ENCODE measurements at regions not wholly inside any gene's neighbourhood (a gene's known extent, or its start where the extent isn't known, plus 50 kb on each side); places are given as distances from the start of the nearest gene placed in this dataset.

DNA sequence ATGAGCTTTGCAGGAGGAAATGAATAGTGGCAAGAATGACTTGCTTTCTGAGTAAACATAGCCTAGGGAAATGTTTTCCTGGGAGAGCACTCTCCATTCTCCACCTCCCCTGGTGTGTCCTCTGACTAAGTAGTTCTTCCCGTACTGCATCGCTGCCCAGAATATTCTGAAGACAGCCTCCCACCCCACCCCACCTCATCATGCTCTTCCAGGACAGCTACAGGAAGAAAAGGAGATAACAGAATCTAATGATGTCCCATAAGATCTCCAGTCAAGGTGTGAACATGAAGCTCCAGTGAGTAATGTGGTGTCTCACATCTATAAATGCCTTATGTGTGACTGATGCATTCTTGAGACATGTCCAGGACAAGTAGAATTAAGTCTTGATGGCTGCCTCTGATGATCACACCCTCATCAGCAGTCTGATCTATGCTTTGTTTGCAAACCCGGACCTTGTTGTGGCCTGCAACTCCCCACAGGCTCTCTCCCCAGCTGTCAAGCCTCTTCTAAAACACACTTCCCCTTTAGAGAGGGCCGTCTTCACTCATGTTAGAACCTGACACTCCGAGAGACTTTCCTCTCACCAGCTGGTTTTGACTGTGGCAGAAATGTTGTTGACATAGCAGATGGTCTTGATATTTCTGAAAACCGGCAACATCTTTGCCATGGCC, 183.0 kb downstream of the CYYR1 start:
- TF ChIP-seq EZH2phosphoT487 (IDR thresholded peaks at IDR 0.05; ENCODE audit: low read depth, severe bottlenecking, unreplicated experiment) = no peak
- no peak for TF ChIP-seq EZH2 (IDR thresholded peaks at IDR 0.05; ENCODE audit: borderline replicate concordance)
- TF ChIP-seq, protein P1, sequence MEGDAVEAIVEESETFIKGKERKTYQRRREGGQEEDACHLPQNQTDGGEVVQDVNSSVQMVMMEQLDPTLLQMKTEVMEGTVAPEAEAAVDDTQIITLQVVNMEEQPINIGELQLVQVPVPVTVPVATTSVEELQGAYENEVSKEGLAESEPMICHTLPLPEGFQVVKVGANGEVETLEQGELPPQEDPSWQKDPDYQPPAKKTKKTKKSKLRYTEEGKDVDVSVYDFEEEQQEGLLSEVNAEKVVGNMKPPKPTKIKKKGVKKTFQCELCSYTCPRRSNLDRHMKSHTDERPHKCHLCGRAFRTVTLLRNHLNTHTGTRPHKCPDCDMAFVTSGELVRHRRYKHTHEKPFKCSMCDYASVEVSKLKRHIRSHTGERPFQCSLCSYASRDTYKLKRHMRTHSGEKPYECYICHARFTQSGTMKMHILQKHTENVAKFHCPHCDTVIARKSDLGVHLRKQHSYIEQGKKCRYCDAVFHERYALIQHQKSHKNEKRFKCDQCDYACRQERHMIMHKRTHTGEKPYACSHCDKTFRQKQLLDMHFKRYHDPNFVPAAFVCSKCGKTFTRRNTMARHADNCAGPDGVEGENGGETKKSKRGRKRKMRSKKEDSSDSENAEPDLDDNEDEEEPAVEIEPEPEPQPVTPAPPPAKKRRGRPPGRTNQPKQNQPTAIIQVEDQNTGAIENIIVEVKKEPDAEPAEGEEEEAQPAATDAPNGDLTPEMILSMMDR (IDR thresholded peaks at IDR 0.05; ENCODE audit: poor library complexity) = no peak
- WGBS (ENCODE audit: low lambda C conversion rate, missing lambda C conversion rate) = 58% methylated on average over 6 of the region's 6 CpGs
- Histone ChIP-seq H3K27me3 (no peaks in the 10 kb centered on the region), H2AFZ (no peak overlapping the region), H3K9me2 (replicated peaks; ENCODE audit: insufficient read depth) (no peaks in the 10 kb centered on the region), H3K79me2 (no peaks in the 10 kb centered on the region), H3K4me1 (ENCODE audit: insufficient read depth) (no peaks in the 10 kb centered on the region), H3K9me3 (ENCODE audit: low read depth) (no peaks in the 10 kb centered on the region), H3K4me3 (no peak overlapping the region), H3K27ac (no peak overlapping the region), H3K4me2 (no peak overlapping the region), H3K36me3 (replicated peaks; ENCODE audit: insufficient read depth, low read depth) (no peaks in the 10 kb centered on the region), H4K20me1 (ENCODE audit: insufficient read depth, poor library complexity, severe bottlenecking) (no peaks in the 10 kb centered on the region)
- DNase-seq (ENCODE audit: low spot score) = no peak

DNA sequence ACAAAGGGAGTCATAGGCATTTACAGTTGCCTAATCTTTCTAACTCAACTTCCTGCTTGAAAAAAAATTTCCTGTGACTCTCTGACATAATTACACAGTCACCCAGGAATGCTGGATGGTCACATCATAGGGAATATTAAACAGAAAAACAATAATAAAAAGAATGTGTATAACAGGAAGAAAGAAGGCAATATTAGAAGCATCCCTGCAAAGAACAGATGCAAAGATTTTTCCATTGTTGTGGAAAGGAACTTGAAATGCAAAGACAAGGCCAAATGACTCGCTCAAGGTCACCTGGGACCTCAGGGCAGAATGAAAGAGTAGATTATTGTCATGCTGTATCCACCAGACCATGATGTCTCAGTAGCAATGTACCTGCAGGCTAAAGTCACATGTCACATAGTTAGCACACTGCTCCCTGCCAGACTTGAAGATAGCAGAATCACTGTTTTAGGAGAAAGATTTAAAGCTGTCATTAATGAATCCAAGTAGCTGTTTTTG, 184.3 kb downstream of the CYYR1 start:
- H3K9me2 ChIP-seq (replicated peaks; ENCODE audit: insufficient read depth) = no peaks in the 10 kb centered on the region
- H3K4me1 ChIP-seq (ENCODE audit: insufficient read depth) = no peaks in the 10 kb centered on the region
- no peaks in the 10 kb centered on the region for H4K20me1 ChIP-seq (ENCODE audit: insufficient read depth, poor library complexity, severe bottlenecking)
- DNase-seq (ENCODE audit: low spot score) = no peak
- H3K79me2 ChIP-seq = no peaks in the 10 kb centered on the region
- H3K4me2 ChIP-seq = no peak overlapping the region
- H3K4me3 ChIP-seq = no peak overlapping the region
- H3K9me3 ChIP-seq (ENCODE audit: low read depth) = no peaks in the 10 kb centered on the region
- H3K27me3 ChIP-seq = no peaks in the 10 kb centered on the region
- H3K27ac ChIP-seq = no peak overlapping the region
- WGBS (ENCODE audit: low lambda C conversion rate, missing lambda C conversion rate) = 68% methylated on average over 1 of the region's 1 CpG
- no peak overlapping the region for H2AFZ ChIP-seq
- no peak for TF ChIP-seq EZH2 (IDR thresholded peaks at IDR 0.05; ENCODE audit: borderline replicate concordance)
- TF ChIP-seq, protein P1 (IDR thresholded peaks at IDR 0.05; ENCODE audit: poor library complexity) = no peak
- no peak for TF ChIP-seq EZH2phosphoT487 (IDR thresholded peaks at IDR 0.05; ENCODE audit: low read depth, severe bottlenecking, unreplicated experiment)
- H3K36me3 ChIP-seq (replicated peaks; ENCODE audit: insufficient read depth, low read depth) = no peaks in the 10 kb centered on the region

DNA sequence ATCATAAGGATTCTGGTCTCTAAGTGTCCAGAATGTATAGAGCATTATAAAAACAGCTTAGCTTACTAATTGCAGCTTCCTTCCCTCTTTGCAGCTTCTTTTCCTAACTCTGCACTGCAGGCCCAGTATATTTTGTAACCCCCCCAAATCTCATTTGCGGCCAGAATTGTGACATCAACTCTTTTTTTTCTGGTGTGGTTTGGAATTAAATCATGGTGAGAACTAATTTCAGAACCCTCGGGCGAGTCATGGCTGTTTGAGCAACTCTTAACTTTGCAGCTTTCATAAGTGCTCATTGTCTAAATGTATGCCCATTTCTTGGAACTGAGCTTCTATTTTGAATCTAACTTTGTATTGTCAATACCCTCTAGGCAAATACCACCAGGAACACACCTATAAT, 187.4 kb downstream of the CYYR1 start:
- H3K27me3 ChIP-seq = no peaks in the 10 kb centered on the region
- H2AFZ ChIP-seq = no peak overlapping the region
- H3K27ac ChIP-seq = no peak overlapping the region
- TF ChIP-seq EZH2 (IDR thresholded peaks at IDR 0.05; ENCODE audit: borderline replicate concordance) (no peak), EZH2phosphoT487 (IDR thresholded peaks at IDR 0.05; ENCODE audit: low read depth, severe bottlenecking, unreplicated experiment) (no peak)
- H3K4me3 ChIP-seq = no peak overlapping the region
- WGBS (ENCODE audit: low lambda C conversion rate, missing lambda C conversion rate) = 92% methylated on average over 3 of the region's 3 CpGs
- no peaks in the 10 kb centered on the region for H3K4me1 ChIP-seq (ENCODE audit: insufficient read depth)
- no peaks in the 10 kb centered on the region for H3K79me2 ChIP-seq
- DNase-seq (ENCODE audit: low spot score) = no peak
- H3K36me3 ChIP-seq (replicated peaks; ENCODE audit: insufficient read depth, low read depth) = no peaks in the 10 kb centered on the region
- no peaks in the 10 kb centered on the region for H3K9me3 ChIP-seq (ENCODE audit: low read depth)
- H3K4me2 ChIP-seq = no peak overlapping the region
- H4K20me1 ChIP-seq (ENCODE audit: insufficient read depth, poor library complexity, severe bottlenecking) = no peaks in the 10 kb centered on the region
- no peaks in the 10 kb centered on the region for H3K9me2 ChIP-seq (replicated peaks; ENCODE audit: insufficient read depth)

DNA sequence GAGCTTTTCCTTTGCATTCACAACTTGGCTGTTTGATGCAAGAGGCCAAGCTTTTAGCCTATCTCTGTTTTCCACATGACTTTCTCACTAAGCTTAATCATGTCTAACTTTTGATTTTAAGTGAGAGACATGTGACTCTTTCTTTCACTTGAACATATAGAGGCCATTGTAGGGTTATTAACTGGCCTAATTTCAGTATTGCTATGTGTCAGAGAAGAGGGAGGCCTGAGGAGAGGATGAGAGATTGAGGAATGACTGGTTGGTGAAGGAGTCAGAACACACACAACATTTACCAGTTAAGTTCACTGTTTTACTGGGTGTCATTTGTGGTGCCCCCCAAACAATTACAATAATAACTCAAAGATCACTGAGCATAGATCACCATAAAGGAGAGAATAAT, 193.5 kb downstream of the CYYR1 start:
- H3K4me3 ChIP-seq = no peak overlapping the region
- H3K9me2 ChIP-seq (replicated peaks; ENCODE audit: insufficient read depth) = no peaks in the 10 kb centered on the region
- H4K20me1 ChIP-seq (ENCODE audit: insufficient read depth, poor library complexity, severe bottlenecking) = no peaks in the 10 kb centered on the region
- H3K79me2 ChIP-seq = no peaks in the 10 kb centered on the region
- H3K4me1 ChIP-seq (ENCODE audit: insufficient read depth) = no peaks in the 10 kb centered on the region
- H3K36me3 ChIP-seq (replicated peaks; ENCODE audit: insufficient read depth, low read depth) = no peaks in the 10 kb centered on the region
- H3K4me2 ChIP-seq = no peak overlapping the region
- H3K27me3 ChIP-seq = no peaks in the 10 kb centered on the region
- no peak for DNase-seq (ENCODE audit: low spot score)
- TF ChIP-seq, protein P1 (IDR thresholded peaks at IDR 0.05; ENCODE audit: poor library complexity) = no peak
- no peak for TF ChIP-seq EZH2 (IDR thresholded peaks at IDR 0.05; ENCODE audit: borderline replicate concordance)
- TF ChIP-seq EZH2phosphoT487 (IDR thresholded peaks at IDR 0.05; ENCODE audit: low read depth, severe bottlenecking, unreplicated experiment) = no peak
- no peaks in the 10 kb centered on the region for H3K9me3 ChIP-seq (ENCODE audit: low read depth)
- no peak overlapping the region for H2AFZ ChIP-seq
- H3K27ac ChIP-seq = no peak overlapping the region

Measured in hepatocyte (in vitro differentiated cells).